A549 (cell line): ENCODE measurements at regions not wholly inside any gene's neighbourhood (a gene's known extent, or its start where the extent isn't known, plus 50 kb on each side); places are given as distances from the start of the nearest gene placed in this dataset.

ENCODE experiments used
- ATAC-seq, 2 experiments: fragments of 200-7000 bp in 1 of 2; fragments of >200 bp in 1 of 2; cut with Nextera tagmentation in 1 of 2; cut with Tn5 transposase in 1 of 2; 3 replicates each; pipeline versions ENCODE4 v1.8.0 to v1.9.1; 2018 to 2020; ENCODE audit warnings: mild to moderate bottlenecking in 1 of 2, moderate library complexity in 1 of 2
- CTCF ChIA-PET: fragments of 300-600 bp; sonication (Branson Sonifier 250); formaldehyde crosslinking; extraction: SDS; loops from one replicate; lab custom pipeline; 2021; ENCODE audit warnings: antibody characterized with exemption, inconsistent platforms; lab: Yijun Ruan, JAX
- POLR2A ChIA-PET: fragments of 350-600 bp; formaldehyde crosslinking; extraction: SDS; loops from one replicate; lab custom pipeline; 2021; ENCODE audit warnings: antibody characterized with exemption, inconsistent platforms; lab: Yijun Ruan, JAX
- DNase-seq, 2 experiments: peaks; one replicate each; pipeline versions ENCODE4 v3.0.0 to v3.0.0-alpha.2; 2011 to 2016; ENCODE audit warnings: low read depth in 1 of 2, low spot score in 1 of 2
- FAIRE-seq: peaks from 2 replicates; lab custom pipeline; 2011; peaks lifted over from hg19 to GRCh38; lab: Jason Lieb, UNC
- H3K27ac ChIP-seq, 2 experiments: fragments of >200 bp; sonication (Bioruptor Twin); formaldehyde crosslinking; 3 replicates each; pipeline ENCODE4 v1.5.1; 2016 to 2017
- H3K4me1 ChIP-seq: fragments of >200 bp; sonication (Bioruptor Twin); formaldehyde crosslinking; 3 replicates; pipeline ENCODE4 v1.6.1; 2016
- H3K4me2 ChIP-seq: fragments of >200 bp; sonication (Bioruptor Twin); formaldehyde crosslinking; 3 replicates; pipeline ENCODE4 v1.6.1; 2016
- H3K4me3 ChIP-seq: fragments of >200 bp; sonication (Bioruptor Twin); formaldehyde crosslinking; 3 replicates; pipeline ENCODE4 v1.5.1; 2016
- H3K9me3 ChIP-seq: fragments of >200 bp; sonication (Bioruptor Twin); formaldehyde crosslinking; 3 replicates; pipeline ENCODE4 v1.6.1; 2016
- CBX8 ChIP-seq: fragments of 200-600 bp; sonication (generic); IDR thresholded peaks from 2 replicates; pipeline ENCODE4 v1.6.1; 2016
- EP300 ChIP-seq, 2 experiments: fragments of >200 bp; sonication (Bioruptor Twin); formaldehyde crosslinking; IDR thresholded peaks; 2 replicates in 1 of 2; 3 replicates in 1 of 2; pipeline ENCODE4 v1.6.1; 2016 to 2017
- JUNB ChIP-seq: fragments of >200 bp; sonication (Bioruptor Twin); formaldehyde crosslinking; IDR thresholded peaks from 2 replicates; pipeline ENCODE4 v1.6.1; 2016
- KDM1A ChIP-seq: fragments of 200-600 bp; sonication (generic); IDR thresholded peaks from 2 replicates; pipeline ENCODE4 v1.6.1; 2016; ENCODE audit warnings: low read depth, mild to moderate bottlenecking
- MAFK ChIP-seq: fragments of 450-650 bp; IDR thresholded peaks from 2 replicates; pipeline ENCODE4 v1.6.1; 2014; ENCODE audit not compliant: partially characterized antibody
- MYC ChIP-seq: IDR thresholded peaks from 2 replicates; pipeline ENCODE4 v1.6.1; 2012; ENCODE audit warnings: mild to moderate bottlenecking, inconsistent platforms, low read length, improper control_type of control experiment, borderline replicate concordance
- NR3C1 ChIP-seq: fragments of >200 bp; sonication (Bioruptor Twin); formaldehyde crosslinking; IDR thresholded peaks from 3 replicates; pipeline ENCODE4 v1.6.1; 2017
- RARB ChIP-seq: fragments of 250-450 bp; sonication (Bioruptor Pico); IDR thresholded peaks from 2 replicates; pipeline ENCODE4 v1.8.0; 2021; ENCODE audit warnings: mild to moderate bottlenecking, moderate library complexity
- SREBF2 ChIP-seq: fragments of 450-650 bp; IDR thresholded peaks from 2 replicates; pipeline ENCODE4 v1.6.1; 2014; ENCODE audit warnings: mild to moderate bottlenecking, moderate library complexity
- TFCP2L1 ChIP-seq: fragments of 250-450 bp; sonication (Bioruptor Pico); IDR thresholded peaks from 2 replicates; pipeline ENCODE4 v1.5.0; 2021; ENCODE audit warnings: mild to moderate bottlenecking
- TP53 ChIP-seq: fragments of 250-450 bp; sonication (Bioruptor Pico); IDR thresholded peaks from 2 replicates; pipeline ENCODE4 v1.5.0; 2021; ENCODE audit warnings: mild to moderate bottlenecking, moderate library complexity
- ZC3H11A ChIP-seq: fragments of 450-650 bp; IDR thresholded peaks from 2 replicates; pipeline ENCODE4 v1.6.1; 2014; ENCODE audit warnings: antibody characterized with exemption, mild to moderate bottlenecking
- ZSCAN20 ChIP-seq: fragments of 250-450 bp; sonication (Bioruptor Pico); IDR thresholded peaks from 2 replicates; pipeline ENCODE4 v1.8.0; 2022; ENCODE audit warnings: mild to moderate bottlenecking, moderate library complexity
- WGBS: methylation state at CpG from one replicate; pipeline ENCODE4 v1.1.6; 2017; ENCODE audit errors: missing lambda C conversion rate; 5-methylcytosine and 5-hydroxymethylcytosine counted together
- TF ChIP-seq, protein P1 (sequence below): fragments of 200-600 bp; sonication (generic); IDR thresholded peaks from 2 replicates; pipeline ENCODE4 v1.6.1; 2016; ENCODE audit warnings: antibody characterized with exemption, mild to moderate bottlenecking, moderate library complexity
- TF ChIP-seq, protein P2 (sequence below): fragments of 250-450 bp; sonication (Bioruptor Pico); IDR thresholded peaks from 2 replicates; pipeline ENCODE4 v1.5.0; 2020; ENCODE audit warnings: low read depth, mild to moderate bottlenecking, moderate library complexity
- TF ChIP-seq, protein P3 (sequence below): fragments of >200 bp; sonication (Bioruptor Twin); formaldehyde crosslinking; IDR thresholded peaks from 3 replicates; pipeline ENCODE4 v1.6.1; 2016
- TF ChIP-seq, protein P4 (sequence below): fragments of >200 bp; sonication (Bioruptor Twin); formaldehyde crosslinking; IDR thresholded peaks from 3 replicates; pipeline ENCODE4 v1.5.1; 2016
- TF ChIP-seq, protein P5 (sequence below): IDR thresholded peaks from 2 replicates; pipeline ENCODE4 v1.6.1; 2012

DNA sequence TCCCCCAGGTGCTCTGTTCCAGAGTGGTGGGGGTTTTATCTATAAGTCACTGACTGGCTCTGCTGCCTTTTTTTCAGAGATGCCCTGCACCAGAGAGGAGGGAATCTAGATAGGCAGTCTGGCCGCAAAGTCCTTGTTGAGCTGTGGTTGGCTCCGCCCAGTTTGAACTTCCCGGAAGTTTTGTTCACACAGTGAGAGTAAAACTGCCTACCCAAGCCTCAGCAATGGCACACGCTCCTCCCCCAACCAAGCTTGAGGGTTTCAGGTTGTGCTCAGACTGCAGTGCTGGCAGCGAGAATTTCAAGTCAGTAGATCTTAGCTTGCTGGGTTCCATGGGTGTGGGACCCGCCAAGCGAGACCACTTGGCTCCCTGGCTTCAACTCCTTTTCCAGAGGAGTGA, 1428.6 kb downstream of the MAT2B start (continued):
- TF ChIP-seq, protein P1, sequence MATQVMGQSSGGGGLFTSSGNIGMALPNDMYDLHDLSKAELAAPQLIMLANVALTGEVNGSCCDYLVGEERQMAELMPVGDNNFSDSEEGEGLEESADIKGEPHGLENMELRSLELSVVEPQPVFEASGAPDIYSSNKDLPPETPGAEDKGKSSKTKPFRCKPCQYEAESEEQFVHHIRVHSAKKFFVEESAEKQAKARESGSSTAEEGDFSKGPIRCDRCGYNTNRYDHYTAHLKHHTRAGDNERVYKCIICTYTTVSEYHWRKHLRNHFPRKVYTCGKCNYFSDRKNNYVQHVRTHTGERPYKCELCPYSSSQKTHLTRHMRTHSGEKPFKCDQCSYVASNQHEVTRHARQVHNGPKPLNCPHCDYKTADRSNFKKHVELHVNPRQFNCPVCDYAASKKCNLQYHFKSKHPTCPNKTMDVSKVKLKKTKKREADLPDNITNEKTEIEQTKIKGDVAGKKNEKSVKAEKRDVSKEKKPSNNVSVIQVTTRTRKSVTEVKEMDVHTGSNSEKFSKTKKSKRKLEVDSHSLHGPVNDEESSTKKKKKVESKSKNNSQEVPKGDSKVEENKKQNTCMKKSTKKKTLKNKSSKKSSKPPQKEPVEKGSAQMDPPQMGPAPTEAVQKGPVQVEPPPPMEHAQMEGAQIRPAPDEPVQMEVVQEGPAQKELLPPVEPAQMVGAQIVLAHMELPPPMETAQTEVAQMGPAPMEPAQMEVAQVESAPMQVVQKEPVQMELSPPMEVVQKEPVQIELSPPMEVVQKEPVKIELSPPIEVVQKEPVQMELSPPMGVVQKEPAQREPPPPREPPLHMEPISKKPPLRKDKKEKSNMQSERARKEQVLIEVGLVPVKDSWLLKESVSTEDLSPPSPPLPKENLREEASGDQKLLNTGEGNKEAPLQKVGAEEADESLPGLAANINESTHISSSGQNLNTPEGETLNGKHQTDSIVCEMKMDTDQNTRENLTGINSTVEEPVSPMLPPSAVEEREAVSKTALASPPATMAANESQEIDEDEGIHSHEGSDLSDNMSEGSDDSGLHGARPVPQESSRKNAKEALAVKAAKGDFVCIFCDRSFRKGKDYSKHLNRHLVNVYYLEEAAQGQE: no peak
- TF ChIP-seq, protein P2, sequence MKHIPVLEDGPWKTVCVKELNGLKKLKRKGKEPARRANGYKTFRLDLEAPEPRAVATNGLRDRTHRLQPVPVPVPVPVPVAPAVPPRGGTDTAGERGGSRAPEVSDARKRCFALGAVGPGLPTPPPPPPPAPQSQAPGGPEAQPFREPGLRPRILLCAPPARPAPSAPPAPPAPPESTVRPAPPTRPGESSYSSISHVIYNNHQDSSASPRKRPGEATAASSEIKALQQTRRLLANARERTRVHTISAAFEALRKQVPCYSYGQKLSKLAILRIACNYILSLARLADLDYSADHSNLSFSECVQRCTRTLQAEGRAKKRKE: no peak
- TF ChIP-seq, all 56 proteins: peak for 0

DNA sequence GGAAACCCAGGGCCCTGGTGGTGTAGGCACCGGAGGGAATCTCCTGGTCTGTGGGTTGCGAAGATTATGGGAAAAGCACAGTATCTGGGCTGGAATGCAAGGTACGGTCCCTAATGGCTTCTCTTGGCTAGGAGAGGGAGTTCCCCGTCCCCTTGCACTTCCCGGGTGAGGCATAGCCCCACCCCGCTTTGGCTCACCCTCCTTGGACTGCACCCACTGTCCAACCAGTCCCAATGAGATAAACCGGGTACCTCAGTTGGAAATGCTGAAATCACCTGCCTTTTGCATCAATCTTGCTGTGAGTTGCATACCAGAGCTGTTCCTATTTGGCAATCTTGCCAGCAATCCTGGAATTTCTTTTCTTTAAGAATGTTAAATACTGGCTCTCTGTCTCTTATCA, 1429.1 kb downstream of the MAT2B start:
- Histone ChIP-seq H3K4me2 (no peak overlapping the region), H3K4me3 (no peak overlapping the region), H3K9me3 (no peaks in the 10 kb centered on the region; the same call in 2 of the 3 replicates), H3K27ac (no peak overlapping the region), H3K4me1 (no peaks in the 10 kb centered on the region)
- FAIRE-seq (no peak), DNase-seq (no peak), ATAC-seq (no peak)
- CTCF ChIA-PET: interaction anchor here (1.4 kb wide), 1 partner anchor 24 kb away, joined by 3 read pairs; no protein-coding TSS in a partner anchor
- 2% methylated on average over 7 of the region's 7 CpGs for WGBS
- POLR2A ChIA-PET: no interaction called here
- TF ChIP-seq SREBF2: no peak
- TF ChIP-seq, protein P3, sequence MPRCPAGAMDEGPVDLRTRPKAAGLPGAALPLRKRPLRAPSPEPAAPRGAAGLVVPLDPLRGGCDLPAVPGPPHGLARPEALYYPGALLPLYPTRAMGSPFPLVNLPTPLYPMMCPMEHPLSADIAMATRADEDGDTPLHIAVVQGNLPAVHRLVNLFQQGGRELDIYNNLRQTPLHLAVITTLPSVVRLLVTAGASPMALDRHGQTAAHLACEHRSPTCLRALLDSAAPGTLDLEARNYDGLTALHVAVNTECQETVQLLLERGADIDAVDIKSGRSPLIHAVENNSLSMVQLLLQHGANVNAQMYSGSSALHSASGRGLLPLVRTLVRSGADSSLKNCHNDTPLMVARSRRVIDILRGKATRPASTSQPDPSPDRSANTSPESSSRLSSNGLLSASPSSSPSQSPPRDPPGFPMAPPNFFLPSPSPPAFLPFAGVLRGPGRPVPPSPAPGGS: no peak
- no peak for TF ChIP-seq MAFK
- TF ChIP-seq KDM1A: no peak
- TF ChIP-seq, protein P4, sequence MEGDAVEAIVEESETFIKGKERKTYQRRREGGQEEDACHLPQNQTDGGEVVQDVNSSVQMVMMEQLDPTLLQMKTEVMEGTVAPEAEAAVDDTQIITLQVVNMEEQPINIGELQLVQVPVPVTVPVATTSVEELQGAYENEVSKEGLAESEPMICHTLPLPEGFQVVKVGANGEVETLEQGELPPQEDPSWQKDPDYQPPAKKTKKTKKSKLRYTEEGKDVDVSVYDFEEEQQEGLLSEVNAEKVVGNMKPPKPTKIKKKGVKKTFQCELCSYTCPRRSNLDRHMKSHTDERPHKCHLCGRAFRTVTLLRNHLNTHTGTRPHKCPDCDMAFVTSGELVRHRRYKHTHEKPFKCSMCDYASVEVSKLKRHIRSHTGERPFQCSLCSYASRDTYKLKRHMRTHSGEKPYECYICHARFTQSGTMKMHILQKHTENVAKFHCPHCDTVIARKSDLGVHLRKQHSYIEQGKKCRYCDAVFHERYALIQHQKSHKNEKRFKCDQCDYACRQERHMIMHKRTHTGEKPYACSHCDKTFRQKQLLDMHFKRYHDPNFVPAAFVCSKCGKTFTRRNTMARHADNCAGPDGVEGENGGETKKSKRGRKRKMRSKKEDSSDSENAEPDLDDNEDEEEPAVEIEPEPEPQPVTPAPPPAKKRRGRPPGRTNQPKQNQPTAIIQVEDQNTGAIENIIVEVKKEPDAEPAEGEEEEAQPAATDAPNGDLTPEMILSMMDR: no peak
- no peak for TF ChIP-seq TFCP2L1 (CRISPR knock-in tag)
- TF ChIP-seq CBX8: no peak
- no peak for TF ChIP-seq ZSCAN20 (CRISPR knock-in tag)
- no peak for TF ChIP-seq EP300 (IDR thresholded peaks at IDR 0.05)
- TF ChIP-seq TP53 (CRISPR knock-in tag): no peak
- no peak for TF ChIP-seq MYC
- TF ChIP-seq JUNB: no peak
- no peak for TF ChIP-seq ZC3H11A
- TF ChIP-seq NR3C1: no peak
- TF ChIP-seq, protein P2: no peak
- no peak for TF ChIP-seq RARB (CRISPR knock-in tag)
- TF ChIP-seq, protein P5, sequence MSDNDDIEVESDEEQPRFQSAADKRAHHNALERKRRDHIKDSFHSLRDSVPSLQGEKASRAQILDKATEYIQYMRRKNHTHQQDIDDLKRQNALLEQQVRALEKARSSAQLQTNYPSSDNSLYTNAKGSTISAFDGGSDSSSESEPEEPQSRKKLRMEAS: no peak
